HG02623 (cell line): ENCODE measurements at regions not wholly inside any gene's neighbourhood (a gene's known extent, or its start where the extent isn't known, plus 50 kb on each side); places are given as distances from the start of the nearest gene placed in this dataset.
"Not testable (repeated sequence)": the region's sequence is repeated elsewhere in the genome, so short reads cannot be mapped to it uniquely, and the experiment has no call there.

Experiments
- ATAC-seq: cut with Tn5 transposase; IDR thresholded peaks from one replicate; pipeline ENCODE4 v1.9.1; 2021; ENCODE audit warnings: moderate library complexity; ENCODE audit not compliant: unreplicated experiment

- no peak for ATAC-seq
Observed at GRCh38 chr21:32930673-32931072, 95.1 kb upstream of the OLIG2 start.

GRCh38 chr21:32934068-32934467 is 91.7 kb upstream of the OLIG2 start:
- ATAC-seq: not testable (repeated sequence)

GRCh38 chr21:32934829-32935228 is 90.9 kb upstream of the OLIG2 start:
- no peak for ATAC-seq

- ATAC-seq: no peak
Observed at GRCh38 chr21:32940079-32941014, 85.4 kb upstream of the OLIG2 start.

GRCh38 chr21:32941263-32941662 is 84.5 kb upstream of the OLIG2 start:
- no peak for ATAC-seq

- ATAC-seq: no peak
Observed at GRCh38 chr21:32946654-32947053, 79.1 kb upstream of the OLIG2 start.

- ATAC-seq: no peak
Observed at GRCh38 chr21:32947736-32948135, 78.0 kb upstream of the OLIG2 start.

GRCh38 chr21:32949701-32950100 is 76.0 kb upstream of the OLIG2 start:
- no peak for ATAC-seq

GRCh38 chr21:32951041-32951440 is 74.7 kb upstream of the OLIG2 start:
- ATAC-seq: no peak

GRCh38 chr21:32954353-32954752 is 71.4 kb upstream of the OLIG2 start:
- no peak for ATAC-seq

GRCh38 chr21:32955311-32956060 is 70.2 kb upstream of the OLIG2 start:
- no peak for ATAC-seq

GRCh38 chr21:32956061-32956656 is 69.6 kb upstream of the OLIG2 start:
- ATAC-seq: no peak

- ATAC-seq: no peak
Observed at GRCh38 chr21:32957545-32957944, 68.2 kb upstream of the OLIG2 start.

- no peak for ATAC-seq
Observed at GRCh38 chr21:32958288-32959002, 67.3 kb upstream of the OLIG2 start.

- ATAC-seq: no peak
Observed at GRCh38 chr21:32962268-32962667, 63.5 kb upstream of the OLIG2 start.

- no peak for ATAC-seq
Observed at GRCh38 chr21:32965129-32965680, 60.5 kb upstream of the OLIG2 start.

GRCh38 chr21:32966120-32966519 is 59.6 kb upstream of the OLIG2 start:
- no peak for ATAC-seq

- not testable (repeated sequence) for ATAC-seq
Observed at GRCh38 chr21:32968103-32968502, 57.6 kb upstream of the OLIG2 start.

- no peak for ATAC-seq
Observed at GRCh38 chr21:32974653-32975052, 51.1 kb upstream of the OLIG2 start.

- ATAC-seq: no peak
Observed at GRCh38 chr21:32975811-32976431, 49.8 kb upstream of the OLIG2 start.
